Kidney (tissue), 13 donors: ENCODE measurements at regions not wholly inside any gene's neighbourhood (a gene's known extent, or its start where the extent isn't known, plus 50 kb on each side); places are given as distances from the start of the nearest gene placed in this dataset.

Source experiments
- DNase-seq, 5 donors: peaks; one replicate each; pipeline ENCODE4 v3.0.0-alpha.2; 2013 to 2020
- FAIRE-seq: peaks from 2 replicates; lab custom pipeline; 2012; peaks lifted over from hg19 to GRCh38; lab: Jason Lieb, UNC
- H3K27ac ChIP-seq, 2 donors: one replicate each; pipeline ENCODE4 v1.7.0; 2013; ENCODE audit warnings: low read depth in 2 of 2, low read length in 2 of 2, inconsistent platforms in 1 of 2
- H3K27me3 ChIP-seq: one replicate; pipeline ENCODE4 v1.7.1; 2013; ENCODE audit warnings: low read length, inconsistent platforms; ENCODE audit not compliant: control insufficient read depth, insufficient read depth
- H3K36me3 ChIP-seq, 3 donors: one replicate each; pipeline versions ENCODE4 v1.7.0 to v1.7.1; 2013; ENCODE audit warnings: low read length in 3 of 3, control low read depth in 1 of 3, inconsistent platforms in 1 of 3; ENCODE audit not compliant: insufficient read depth in 3 of 3, control insufficient read depth in 2 of 3
- H3K4me1 ChIP-seq, 3 donors: one replicate each; pipeline versions ENCODE4 v1.7.0 to v1.7.1; 2013; ENCODE audit warnings: low read length in 3 of 3, inconsistent platforms in 1 of 3, low read depth in 1 of 3; ENCODE audit not compliant: control insufficient read depth in 2 of 3, insufficient read depth in 2 of 3
- H3K4me3 ChIP-seq, 3 donors: one replicate each; pipeline versions ENCODE4 v1.7.0 to v1.8.1; 2013; ENCODE audit warnings: low read length in 3 of 3, control low read depth in 1 of 3, inconsistent platforms in 1 of 3
- H3K9ac ChIP-seq, 3 donors: one replicate each; pipeline versions ENCODE4 v1.7.0 to v1.7.1; 2013; ENCODE audit warnings: low read length in 3 of 3, control low read depth in 1 of 3, inconsistent platforms in 1 of 3
- H3K9me3 ChIP-seq, 3 donors: one replicate each; pipeline versions ENCODE4 v1.7.0 to v1.7.1; 2013; ENCODE audit warnings: low read length in 3 of 3, control low read depth in 1 of 3, inconsistent platforms in 1 of 3; ENCODE audit not compliant: control insufficient read depth in 2 of 3, insufficient read depth in 1 of 3
- CTCF ChIP-seq: IDR thresholded peaks from 3 replicates; pipeline ENCODE4 v1.5.1; 2012; ENCODE audit warnings: mild to moderate bottlenecking, moderate library complexity, borderline replicate concordance; ENCODE audit not compliant: insufficient read depth; ENCODE audit errors: extremely low read depth
- intact Hi-C: fragments of 100-400 bp; cut with DNase I; formaldehyde crosslinking; loops from one replicate; pipeline ENCODE4 v1.11.1; 2022
- donor health status: control.
- donor health status: control.
- donor health status: control.
- donor health status: control.
- donor health status: control.
- donor health status: DM: yes; HTN: yes; CAD: no.
- donor health status: Normal renal cell carcinoma (clear cell type).

DNA sequence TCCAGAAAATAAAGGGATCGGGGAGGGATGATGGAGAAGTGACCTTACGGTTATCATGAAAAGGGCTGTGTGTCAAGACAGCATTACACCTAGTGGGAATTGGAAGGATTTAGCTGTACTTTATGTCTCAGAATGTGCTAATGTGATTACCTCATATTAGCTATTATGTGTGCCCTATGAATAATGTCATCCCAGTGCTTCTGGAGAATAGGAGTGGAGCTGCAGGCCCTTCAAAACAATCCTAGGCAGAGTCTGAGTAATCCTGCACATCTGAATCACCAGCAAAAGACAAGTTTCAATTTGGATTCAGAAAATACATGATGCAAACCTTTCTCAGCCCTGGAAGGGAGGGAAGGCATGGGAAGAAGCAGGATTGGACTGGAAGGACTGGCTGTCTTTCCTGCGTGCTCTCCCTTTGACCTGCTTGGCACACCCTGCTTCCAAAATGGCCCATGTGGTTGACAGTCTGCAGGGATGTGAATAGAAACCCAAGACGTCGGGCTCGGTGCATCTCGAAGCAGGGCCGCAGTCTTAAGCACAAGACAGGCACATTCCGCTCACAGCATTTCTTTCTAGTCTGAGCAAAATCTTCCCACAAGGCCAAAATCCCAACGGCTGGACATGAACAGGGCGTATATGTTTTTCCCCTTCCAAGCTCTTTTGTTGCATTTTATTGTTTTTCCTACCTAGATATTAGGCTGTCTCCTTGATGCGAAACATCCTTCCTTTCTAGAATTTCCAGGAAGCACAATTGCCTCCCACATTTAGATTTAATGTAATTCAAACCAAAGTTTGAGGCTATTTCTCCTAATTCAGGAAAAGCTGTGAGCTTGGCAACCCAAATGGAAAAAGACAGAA is 54.3 kb upstream of the TARBP1 start:
- Histone ChIP-seq H3K9ac (peak overlapping the region in 1 of 3 donors; percentile 68), H3K4me3 (no peak overlapping the region), H3K4me1 (peaks cover 18 to 69% (median 61%) of the 10 kb centered on the region in 3 donors), H3K27ac (peak overlapping the region; percentile 94), H3K36me3 (no peaks in the 10 kb centered on the region), H3K9me3 (no peaks in the 10 kb centered on the region), H3K27me3 (no peaks in the 10 kb centered on the region)
- peak in 1 of 5 donors; percentile 32 for DNase-seq
- TF ChIP-seq CTCF: no peak
- intact Hi-C loops: no loop called here
- FAIRE-seq: no peak

GRCh38 chr1:234532503-234532922 is 53.5 kb upstream of the TARBP1 start:
- no peak overlapping the region for H3K4me3 ChIP-seq
- DNase-seq: peak in 1 of 5 donors; percentile 33
- no peak for TF ChIP-seq CTCF
- H3K36me3 ChIP-seq: no peaks in the 10 kb centered on the region
- no peaks in the 10 kb centered on the region for H3K9me3 ChIP-seq
- H3K27ac ChIP-seq: peak overlapping the region; percentile 94
- peak overlapping the region in 2 of 3 donors; percentile 26 to 68 for H3K9ac ChIP-seq
- peaks cover 18 to 66% (median 56%) of the 10 kb centered on the region in 3 donors for H3K4me1 ChIP-seq
- intact Hi-C loops: no loop called here
- no peak for FAIRE-seq
- H3K27me3 ChIP-seq: no peaks in the 10 kb centered on the region

DNA sequence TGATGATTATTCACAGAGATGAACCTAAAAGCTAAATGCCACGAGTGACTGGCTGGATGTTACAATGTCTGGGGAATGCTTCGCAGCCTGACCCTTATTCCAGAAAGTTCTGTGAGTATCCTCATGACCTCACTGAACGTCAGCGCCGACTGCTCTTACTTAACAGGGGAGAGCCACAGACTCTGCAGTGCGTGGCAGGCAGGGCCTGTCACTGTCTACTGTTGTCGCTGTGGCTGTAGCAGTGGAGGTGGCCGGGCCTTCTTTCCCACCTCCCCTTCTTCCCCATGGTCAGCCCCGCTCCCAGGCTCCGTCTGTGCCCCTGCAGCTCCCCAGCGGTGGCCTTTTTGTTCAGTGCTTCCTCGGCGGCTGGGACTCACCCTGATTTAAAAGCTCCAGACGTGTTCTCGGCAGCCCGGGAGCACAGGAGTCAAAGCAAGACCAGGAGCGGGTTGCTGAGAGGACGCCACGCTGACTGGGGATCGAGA is 52.2 kb upstream of the TARBP1 start:
- H3K9ac ChIP-seq: peak overlapping the region in 1 of 3 donors; percentile 68
- H3K9me3 ChIP-seq: no peaks in the 10 kb centered on the region
- H3K27me3 ChIP-seq: no peaks in the 10 kb centered on the region
- H3K4me3 ChIP-seq: no peak overlapping the region
- intact Hi-C loops: no loop called here
- H3K36me3 ChIP-seq: no peaks in the 10 kb centered on the region
- TF ChIP-seq CTCF: no peak
- FAIRE-seq: no peak
- peak overlapping the region; percentile 94 for H3K27ac ChIP-seq
- peak in 3 of 5 donors; percentile 58 to 90 (median 70) for DNase-seq
- peaks cover 14 to 53% (median 44%) of the 10 kb centered on the region in 3 donors for H3K4me1 ChIP-seq
